Omental fat pad (tissue), 3 donors: ENCODE measurements at regions not wholly inside any gene's neighbourhood (a gene's known extent, or its start where the extent isn't known, plus 50 kb on each side); places are given as distances from the start of the nearest gene placed in this dataset.

ENCODE experiments used
- ATAC-seq: fragments of 150-250 bp; one replicate; pipeline ENCODE4 v1.9.1; 2016; ENCODE audit warnings: mild to moderate bottlenecking, moderate library complexity; ENCODE audit not compliant: low FRiP score
- DNase-seq: peaks from one replicate; pipeline ENCODE4 v3.0.0-alpha.2; 2019; ENCODE audit warnings: low spot score
- TF ChIP-seq, protein P1 (sequence below), 3 donors: fragments of 450-650 bp; IDR thresholded peaks; one replicate each; pipeline ENCODE4 v1.5.1; 2016 to 2017; ENCODE audit warnings: antibody characterized with exemption in 3 of 3, mild to moderate bottlenecking in 3 of 3, moderate library complexity in 2 of 3

DNA sequence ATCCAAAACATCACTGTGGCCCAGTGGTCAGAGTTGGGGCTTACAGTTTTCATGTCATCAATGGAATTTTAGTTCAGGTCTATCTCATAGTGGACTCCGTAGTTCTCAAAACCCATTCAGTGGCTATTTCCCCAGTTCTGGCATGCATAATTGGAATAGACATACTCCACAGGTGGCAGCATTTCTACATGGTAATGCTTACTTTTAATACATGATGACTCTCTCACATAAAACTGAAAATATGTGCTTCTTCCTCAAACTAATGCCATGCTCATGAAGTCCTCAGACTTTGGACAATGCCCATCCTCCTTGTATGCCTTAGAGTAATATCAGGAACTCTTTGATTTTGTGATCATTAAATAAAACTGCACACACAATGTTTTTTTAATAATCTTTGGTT, 857.4 kb upstream of the GOT2 start:
- TF ChIP-seq, protein P1, sequence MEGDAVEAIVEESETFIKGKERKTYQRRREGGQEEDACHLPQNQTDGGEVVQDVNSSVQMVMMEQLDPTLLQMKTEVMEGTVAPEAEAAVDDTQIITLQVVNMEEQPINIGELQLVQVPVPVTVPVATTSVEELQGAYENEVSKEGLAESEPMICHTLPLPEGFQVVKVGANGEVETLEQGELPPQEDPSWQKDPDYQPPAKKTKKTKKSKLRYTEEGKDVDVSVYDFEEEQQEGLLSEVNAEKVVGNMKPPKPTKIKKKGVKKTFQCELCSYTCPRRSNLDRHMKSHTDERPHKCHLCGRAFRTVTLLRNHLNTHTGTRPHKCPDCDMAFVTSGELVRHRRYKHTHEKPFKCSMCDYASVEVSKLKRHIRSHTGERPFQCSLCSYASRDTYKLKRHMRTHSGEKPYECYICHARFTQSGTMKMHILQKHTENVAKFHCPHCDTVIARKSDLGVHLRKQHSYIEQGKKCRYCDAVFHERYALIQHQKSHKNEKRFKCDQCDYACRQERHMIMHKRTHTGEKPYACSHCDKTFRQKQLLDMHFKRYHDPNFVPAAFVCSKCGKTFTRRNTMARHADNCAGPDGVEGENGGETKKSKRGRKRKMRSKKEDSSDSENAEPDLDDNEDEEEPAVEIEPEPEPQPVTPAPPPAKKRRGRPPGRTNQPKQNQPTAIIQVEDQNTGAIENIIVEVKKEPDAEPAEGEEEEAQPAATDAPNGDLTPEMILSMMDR (IDR thresholded peaks at IDR 0.05) = no peak

DNA sequence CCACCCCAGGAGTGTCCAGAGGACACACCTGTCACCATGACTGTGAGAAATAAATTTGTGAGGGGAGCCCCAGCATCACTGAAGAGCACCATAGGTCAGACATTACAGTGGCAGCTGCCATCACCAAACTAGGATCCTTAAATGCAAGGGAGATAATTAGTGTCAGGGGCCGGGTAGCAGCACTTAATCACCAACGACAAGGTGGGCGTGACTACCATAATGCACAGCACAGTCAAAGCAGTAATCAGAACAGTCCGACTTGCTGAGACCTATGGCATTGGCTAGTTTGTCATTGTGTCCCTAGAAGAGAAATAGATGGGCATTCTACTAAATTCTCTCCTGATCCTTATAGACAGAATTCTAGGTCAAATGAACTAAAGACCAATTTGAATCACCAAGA, 856.7 kb upstream of the GOT2 start:
- no peak for DNase-seq
- TF ChIP-seq, protein P1 (IDR thresholded peaks at IDR 0.05) = no peak
- no peak for ATAC-seq

More for the DNA sequence above, 857.4 kb upstream of the GOT2 start:
- DNase-seq = no peak
- ATAC-seq = no peak

DNA sequence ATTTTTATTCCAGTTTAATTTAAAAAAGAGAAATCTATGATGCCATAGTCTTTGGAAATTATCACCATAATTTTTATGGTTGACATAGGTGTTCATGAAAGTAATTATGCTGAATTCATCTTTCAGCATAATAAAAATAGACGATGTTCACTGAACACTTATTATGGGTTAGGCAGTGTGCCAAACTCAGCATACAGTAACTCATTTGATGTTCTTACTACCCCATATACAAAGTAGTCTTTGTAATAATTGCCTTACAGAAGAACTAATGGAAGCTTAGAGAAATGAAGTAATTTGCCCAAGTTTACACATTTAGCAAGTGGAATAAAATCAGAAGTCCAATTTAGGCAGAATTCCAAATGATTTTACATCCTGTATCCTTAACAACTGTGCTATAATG, 852.2 kb upstream of the GOT2 start:
- ATAC-seq = no peak
- DNase-seq = no peak
- TF ChIP-seq, protein P1 (IDR thresholded peaks at IDR 0.05) = no peak

DNA sequence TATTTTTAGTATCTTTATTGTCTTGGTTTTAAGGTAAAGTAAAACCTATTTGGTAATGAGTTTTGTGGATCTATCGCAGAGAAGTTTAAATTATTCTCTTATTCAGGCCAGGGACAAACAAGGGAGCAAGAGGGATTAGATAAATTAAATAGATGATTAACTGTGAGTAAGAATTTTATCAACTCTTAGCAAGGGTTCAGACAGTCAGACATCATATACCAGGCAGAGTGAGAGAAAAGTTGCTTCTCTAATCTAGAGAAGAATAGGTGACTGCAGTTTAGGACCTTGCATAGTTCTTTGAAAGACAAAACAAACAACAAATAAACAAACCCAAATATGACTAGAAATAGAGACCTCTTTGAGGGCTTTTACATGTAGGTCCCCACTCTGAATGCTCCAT, 840.2 kb upstream of the GOT2 start:
- no peak for ATAC-seq
- no peak for DNase-seq
- TF ChIP-seq, protein P1 (IDR thresholded peaks at IDR 0.05) = no peak

DNA sequence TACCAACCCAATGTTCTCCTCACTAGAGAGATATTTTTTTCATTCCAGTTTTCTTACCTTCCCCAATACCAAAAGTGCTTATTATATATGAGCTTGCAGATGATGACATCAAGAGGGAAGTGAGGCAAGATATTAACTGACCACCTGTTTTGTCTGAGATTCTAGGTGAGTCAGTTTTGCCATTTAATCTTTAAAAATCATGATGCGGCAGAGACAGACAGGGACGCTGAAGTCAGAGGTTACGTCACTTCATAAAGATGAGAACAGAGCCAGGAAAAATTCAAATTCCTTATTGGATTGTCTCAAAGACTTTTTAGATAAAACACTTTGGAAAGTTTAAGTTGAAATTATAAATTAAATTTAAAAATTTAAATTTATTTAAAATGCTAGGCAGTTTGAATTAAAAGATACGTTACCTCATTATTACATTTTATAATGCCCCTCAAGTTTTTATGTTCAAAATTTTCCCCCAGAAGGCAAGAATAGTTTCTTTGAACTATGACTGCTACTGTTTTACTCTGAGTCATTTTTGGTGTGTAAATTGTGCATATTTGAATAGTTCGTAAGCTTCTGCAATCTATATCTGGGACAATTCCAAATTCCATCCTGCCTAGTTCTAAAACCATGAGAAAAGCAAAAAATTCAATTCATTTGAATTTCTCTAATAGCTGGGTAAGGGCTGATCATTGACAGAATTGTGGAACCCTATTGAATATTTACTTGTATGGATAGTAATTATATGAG, 839.6 kb upstream of the GOT2 start:
- DNase-seq (no peak), ATAC-seq (no peak)
- TF ChIP-seq, protein P1 (IDR thresholded peaks at IDR 0.05) = no peak

DNA sequence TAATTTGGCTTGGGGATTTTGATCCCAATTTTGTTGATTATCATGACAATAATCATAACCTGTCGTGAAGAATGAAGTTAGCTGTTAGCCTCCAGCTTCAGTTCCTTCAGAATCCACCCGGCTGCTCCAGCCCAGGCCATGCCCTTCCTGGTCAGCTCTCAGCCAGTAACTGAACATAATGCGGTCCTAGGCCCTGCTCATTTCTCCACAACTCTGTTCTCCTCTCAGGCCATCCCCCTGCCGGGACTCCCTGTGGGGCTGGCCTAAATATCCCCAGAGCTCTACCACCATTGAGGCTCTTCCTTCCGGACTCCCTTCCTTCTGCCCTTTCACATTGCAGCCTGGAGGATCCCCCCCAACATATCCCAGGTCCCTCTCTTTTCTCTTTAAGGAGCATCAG, 833.4 kb upstream of the GOT2 start:
- TF ChIP-seq, protein P1 (IDR thresholded peaks at IDR 0.05) = no peak
- no peak for DNase-seq
- no peak for ATAC-seq

DNA sequence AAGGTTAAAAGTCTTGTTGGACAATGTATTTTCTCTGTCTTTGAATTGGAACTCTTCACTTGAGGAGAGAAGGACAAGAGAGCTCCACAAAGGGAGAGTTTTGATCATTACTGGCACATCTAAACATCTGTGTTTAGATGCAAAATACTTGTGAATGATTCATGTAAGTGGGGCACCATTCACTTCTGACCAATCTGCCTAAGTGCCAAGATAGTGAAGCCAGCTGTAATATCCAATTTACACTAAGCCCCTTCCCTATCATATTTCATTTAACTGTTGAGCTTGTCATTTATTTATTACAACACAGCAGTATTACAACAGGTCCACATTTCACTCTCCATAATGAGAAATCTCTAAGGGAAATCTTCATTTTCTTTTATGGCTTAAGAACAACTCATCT, 832.3 kb upstream of the GOT2 start:
- TF ChIP-seq, protein P1 (IDR thresholded peaks at IDR 0.05) = no peak
- DNase-seq (no peak), ATAC-seq (no peak)
